ENCODE measurements at regions not wholly inside any gene's neighbourhood (a gene's known extent, or its start where the extent isn't known, plus 50 kb on each side); places are given as distances from the start of the nearest gene placed in this dataset.

- no peak overlapping the region for H3K4me3 ChIP-seq (ENCODE audit: low read depth in 1 of 2, low read length in 2 of 2)
- H3K27ac ChIP-seq (ENCODE audit: low read length) = no peak overlapping the region
- H3K4me1 ChIP-seq (ENCODE audit: insufficient read depth, low read length) = peaks cover 13% of the 10 kb centered on the region
- TF ChIP-seq EZH2 (IDR thresholded peaks at IDR 0.05; ENCODE audit: borderline replicate concordance, low read depth, low read length, severe bottlenecking) (no peak), CTCF (IDR thresholded peaks at IDR 0.05; ENCODE audit: borderline replicate concordance, extremely low read depth, low read length, poor library complexity, severe bottlenecking) (no peak)
- ATAC-seq (ENCODE audit: insufficient read depth, low read depth) (no peak), DNase-seq (no peak)
- no peaks in the 10 kb centered on the region for H3K36me3 ChIP-seq (ENCODE audit: insufficient read depth, low read length)
- H3K9ac ChIP-seq (ENCODE audit: low read depth, low read length) = no peak overlapping the region
- no peaks in the 10 kb centered on the region for H3K79me2 ChIP-seq (ENCODE audit: insufficient read depth, low read length)
- H2AFZ ChIP-seq (ENCODE audit: low read depth, low read length) = no peak overlapping the region
- H4K20me1 ChIP-seq (ENCODE audit: insufficient read depth, low read length) = no peaks in the 10 kb centered on the region
- no peak overlapping the region for H3K4me2 ChIP-seq (ENCODE audit: insufficient read depth, low read length)
- no peaks in the 10 kb centered on the region for H3K27me3 ChIP-seq (ENCODE audit: insufficient read depth, low read length, poor library complexity)
- no peaks in the 10 kb centered on the region for H3K9me3 ChIP-seq (ENCODE audit: insufficient read depth, low read length, severe bottlenecking)
These were observed 73.8 kb upstream of the UBAC2 start for GRCh38 chr13:99126821-99127220.

GRCh38 chr13:99129050-99129449, 71.6 kb upstream of the UBAC2 start:
- TF ChIP-seq EZH2 (IDR thresholded peaks at IDR 0.05; ENCODE audit: borderline replicate concordance, low read depth, low read length, severe bottlenecking) (no peak), CTCF (IDR thresholded peaks at IDR 0.05; ENCODE audit: borderline replicate concordance, extremely low read depth, low read length, poor library complexity, severe bottlenecking) (no peak)
- Histone ChIP-seq H3K27ac (ENCODE audit: low read length) (no peak overlapping the region), H3K27me3 (ENCODE audit: insufficient read depth, low read length, poor library complexity) (no peaks in the 10 kb centered on the region), H4K20me1 (ENCODE audit: insufficient read depth, low read length) (no peaks in the 10 kb centered on the region), H3K4me2 (ENCODE audit: insufficient read depth, low read length) (no peak overlapping the region), H3K9ac (ENCODE audit: low read depth, low read length) (no peak overlapping the region), H3K9me3 (ENCODE audit: insufficient read depth, low read length, severe bottlenecking) (no peaks in the 10 kb centered on the region), H3K4me1 (ENCODE audit: insufficient read depth, low read length) (peaks cover 13% of the 10 kb centered on the region), H3K79me2 (ENCODE audit: insufficient read depth, low read length) (no peaks in the 10 kb centered on the region), H3K4me3 (ENCODE audit: low read depth in 1 of 2, low read length in 2 of 2) (no peak overlapping the region), H3K36me3 (ENCODE audit: insufficient read depth, low read length) (no peaks in the 10 kb centered on the region), H2AFZ (ENCODE audit: low read depth, low read length) (no peak overlapping the region)
- DNase-seq = no peak
- ATAC-seq (ENCODE audit: insufficient read depth, low read depth) = no peak

- peaks cover 6% of the 10 kb centered on the region for H3K4me1 ChIP-seq (ENCODE audit: insufficient read depth, low read length)
- H2AFZ ChIP-seq (ENCODE audit: low read depth, low read length) = no peak overlapping the region
- H3K9ac ChIP-seq (ENCODE audit: low read depth, low read length) = no peak overlapping the region
- TF ChIP-seq CTCF (IDR thresholded peaks at IDR 0.05; ENCODE audit: borderline replicate concordance, extremely low read depth, low read length, poor library complexity, severe bottlenecking) (no peak), EZH2 (IDR thresholded peaks at IDR 0.05; ENCODE audit: borderline replicate concordance, low read depth, low read length, severe bottlenecking) (no peak)
- ATAC-seq (ENCODE audit: insufficient read depth, low read depth) (no peak), DNase-seq (no peak)
- H3K79me2 ChIP-seq (ENCODE audit: insufficient read depth, low read length) = no peaks in the 10 kb centered on the region
- no peak overlapping the region for H3K4me2 ChIP-seq (ENCODE audit: insufficient read depth, low read length)
- H3K4me3 ChIP-seq (ENCODE audit: low read depth in 1 of 2, low read length in 2 of 2) = no peak overlapping the region
- no peak overlapping the region for H3K27ac ChIP-seq (ENCODE audit: low read length)
- no peaks in the 10 kb centered on the region for H3K36me3 ChIP-seq (ENCODE audit: insufficient read depth, low read length)
- no peaks in the 10 kb centered on the region for H3K27me3 ChIP-seq (ENCODE audit: insufficient read depth, low read length, poor library complexity)
- H4K20me1 ChIP-seq (ENCODE audit: insufficient read depth, low read length) = no peaks in the 10 kb centered on the region
- H3K9me3 ChIP-seq (ENCODE audit: insufficient read depth, low read length, severe bottlenecking) = no peaks in the 10 kb centered on the region
These were observed 70.7 kb upstream of the UBAC2 start for GRCh38 chr13:99129951-99130350.

- H3K36me3 ChIP-seq (ENCODE audit: insufficient read depth, low read length) = no peaks in the 10 kb centered on the region
- ATAC-seq (ENCODE audit: insufficient read depth, low read depth) = no peak
These were observed 69.2 kb upstream of the UBAC2 start for GRCh38 chr13:99131410-99131809.

More at GRCh38 chr13:99131410-99131809, 69.2 kb upstream of the UBAC2 start:
- Histone ChIP-seq H3K9me3 (ENCODE audit: insufficient read depth, low read length, severe bottlenecking) (no peaks in the 10 kb centered on the region), H4K20me1 (ENCODE audit: insufficient read depth, low read length) (no peaks in the 10 kb centered on the region), H3K27ac (ENCODE audit: low read length) (no peak overlapping the region), H3K4me3 (ENCODE audit: low read depth in 1 of 2, low read length in 2 of 2) (no peak overlapping the region), H3K4me2 (ENCODE audit: insufficient read depth, low read length) (no peak overlapping the region), H3K79me2 (ENCODE audit: insufficient read depth, low read length) (no peaks in the 10 kb centered on the region), H3K4me1 (ENCODE audit: insufficient read depth, low read length) (no peaks in the 10 kb centered on the region), H2AFZ (ENCODE audit: low read depth, low read length) (no peak overlapping the region), H3K27me3 (ENCODE audit: insufficient read depth, low read length, poor library complexity) (no peaks in the 10 kb centered on the region), H3K9ac (ENCODE audit: low read depth, low read length) (no peak overlapping the region)
- DNase-seq = no peak
- TF ChIP-seq CTCF (IDR thresholded peaks at IDR 0.05; ENCODE audit: borderline replicate concordance, extremely low read depth, low read length, poor library complexity, severe bottlenecking) = no peak
